HG03571 (cell line): ENCODE measurements at regions not wholly inside any gene's neighbourhood (a gene's known extent, or its start where the extent isn't known, plus 50 kb on each side); places are given as distances from the start of the nearest gene placed in this dataset.

Experiments used
- ATAC-seq: cut with Tn5 transposase; IDR thresholded peaks from one replicate; pipeline ENCODE4 v1.9.1; 2021; ENCODE audit not compliant: unreplicated experiment

- ATAC-seq: no peak
These were observed 105.1 kb upstream of the SORCS1 start for GRCh38 chr10:107269626-107270025.

GRCh38 chr10:107264742-107265141 is 100.2 kb upstream of the SORCS1 start:
- ATAC-seq: no peak

- no peak for ATAC-seq
These were observed 79.6 kb upstream of the SORCS1 start for GRCh38 chr10:107244122-107244521.

- no peak for ATAC-seq
These were observed 73.8 kb upstream of the SORCS1 start for GRCh38 chr10:107238275-107238674.

- ATAC-seq: no peak
These were observed 67.5 kb upstream of the SORCS1 start for GRCh38 chr10:107232013-107232412.

- ATAC-seq: no peak
These were observed 66.4 kb upstream of the SORCS1 start for GRCh38 chr10:107230887-107231286.

- ATAC-seq: no peak
These were observed 51.2 kb upstream of the SORCS1 start for GRCh38 chr10:107215681-107216080.
